CD4-positive, alpha-beta T cell treated with Interleukin-17A for 4 hours (primary cell): ENCODE measurements at regions not wholly inside any gene's neighbourhood (a gene's known extent, or its start where the extent isn't known, plus 50 kb on each side); places are given as distances from the start of the nearest gene placed in this dataset.

Source experiments
- DNase-seq: peaks from one replicate; pipeline ENCODE4 v3.0.0-alpha.2; 2020; ENCODE audit warnings: mixed read lengths

DNA sequence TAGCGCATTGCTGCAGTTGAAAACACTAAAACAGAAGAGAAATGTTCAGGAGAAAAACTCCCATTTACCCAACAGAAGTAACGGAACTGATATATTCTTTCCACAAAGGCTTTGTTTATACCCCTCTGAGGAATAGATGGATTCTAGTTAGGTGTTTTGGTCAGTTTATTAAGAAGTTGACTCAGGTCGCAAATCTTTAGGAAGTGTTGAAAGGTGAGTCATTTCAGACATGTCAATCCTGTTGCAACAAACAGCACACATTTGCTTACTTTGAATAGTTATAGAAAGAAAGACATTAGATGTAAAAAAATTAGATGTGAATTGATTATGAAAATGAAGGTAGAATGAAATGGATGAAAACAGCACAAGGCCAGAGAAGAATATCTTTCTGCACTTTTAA is 941.0 kb downstream of the KCNJ2 start:
- DNase-seq = no peak

DNA sequence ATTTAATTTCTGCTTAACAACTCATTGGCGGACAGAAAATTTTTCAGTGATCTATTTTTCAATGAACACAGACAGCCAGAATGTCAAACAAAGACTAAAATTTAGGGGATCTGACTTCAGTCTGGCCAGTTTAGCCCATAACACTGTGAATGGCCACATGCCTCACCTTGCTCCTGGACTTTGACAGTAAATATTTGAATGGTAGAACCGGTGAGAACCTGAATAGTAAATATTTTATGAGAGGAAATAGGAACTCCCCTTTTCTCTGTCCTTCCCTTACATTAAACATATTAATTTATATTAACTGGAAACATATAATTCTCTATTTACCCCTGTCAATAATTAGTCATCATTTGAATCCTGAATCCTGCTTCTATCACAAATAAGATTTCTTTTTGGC is 942.1 kb downstream of the KCNJ2 start:
- no peak for DNase-seq

DNA sequence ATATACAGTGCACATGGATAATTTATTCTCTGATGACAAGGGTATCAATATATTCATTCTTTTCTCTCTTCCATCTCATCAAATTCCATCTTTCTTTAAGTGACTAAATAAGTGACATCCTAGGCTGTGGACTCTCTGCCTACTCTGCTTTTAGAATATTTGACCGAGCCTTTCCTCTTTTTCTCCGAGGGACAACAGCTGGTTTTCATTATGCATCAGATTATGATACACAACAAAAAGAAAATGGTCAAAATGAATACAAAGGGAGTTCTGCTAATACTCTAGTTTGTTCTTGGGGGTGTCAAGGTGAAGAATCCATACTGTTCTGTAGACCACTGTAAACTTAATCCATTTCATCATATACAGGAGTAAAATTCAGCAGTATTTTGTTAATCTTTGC is 942.6 kb downstream of the KCNJ2 start:
- DNase-seq = no peak

DNA sequence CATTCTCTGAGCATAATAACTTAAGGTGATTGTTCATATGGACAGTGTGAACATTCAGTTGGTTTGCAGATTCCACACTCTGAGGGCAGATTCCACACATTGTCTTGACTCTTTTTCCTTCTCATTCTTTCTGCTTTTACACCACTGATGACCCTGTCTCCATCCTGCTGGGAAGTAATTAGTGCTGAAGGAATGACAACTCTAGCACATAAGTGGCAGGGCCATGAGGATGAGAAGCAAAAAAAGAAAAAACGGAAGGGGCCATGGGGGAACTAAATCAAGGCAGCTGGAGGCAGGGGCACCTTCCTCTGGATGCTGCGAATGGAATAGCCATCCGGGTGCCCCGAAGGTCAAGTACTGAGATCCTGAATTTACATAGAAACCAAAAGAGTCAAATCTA is 944.0 kb downstream of the KCNJ2 start:
- no peak for DNase-seq

DNA sequence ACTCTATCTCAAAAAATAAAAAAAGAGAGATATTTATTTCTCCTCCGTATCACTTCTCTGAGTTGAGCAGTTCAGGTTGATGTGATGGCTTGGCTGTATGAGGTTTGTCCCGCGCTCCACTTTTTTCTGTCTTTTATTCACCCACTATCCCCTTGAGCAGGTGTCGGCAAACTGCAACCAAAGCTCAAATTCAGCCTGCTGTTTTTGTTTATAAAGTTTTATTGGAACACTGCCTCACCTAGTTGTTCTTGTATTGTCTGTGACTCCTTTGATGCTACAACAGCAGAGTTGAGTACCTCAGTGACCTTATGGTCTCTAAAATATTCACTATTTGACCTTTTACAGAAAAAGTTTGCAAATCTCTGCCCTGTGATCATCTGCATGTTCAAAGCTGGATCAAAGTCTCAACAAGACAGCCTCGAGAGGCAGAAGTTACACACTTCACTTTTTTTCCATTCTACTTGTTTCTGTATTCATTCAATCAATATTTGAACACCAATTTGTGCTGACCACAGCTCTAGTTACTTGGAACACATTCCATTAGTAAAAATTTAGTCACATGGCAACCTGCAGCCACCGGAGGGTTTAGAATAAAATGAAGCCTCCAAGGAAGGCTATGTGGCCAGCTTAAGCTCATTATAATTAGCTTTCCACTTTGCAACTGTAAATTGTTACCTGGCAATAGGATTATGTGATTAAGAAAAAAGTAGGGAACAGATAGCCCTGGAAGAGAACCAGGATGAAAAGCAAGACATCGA is 945.8 kb downstream of the KCNJ2 start:
- DNase-seq = no peak

DNA sequence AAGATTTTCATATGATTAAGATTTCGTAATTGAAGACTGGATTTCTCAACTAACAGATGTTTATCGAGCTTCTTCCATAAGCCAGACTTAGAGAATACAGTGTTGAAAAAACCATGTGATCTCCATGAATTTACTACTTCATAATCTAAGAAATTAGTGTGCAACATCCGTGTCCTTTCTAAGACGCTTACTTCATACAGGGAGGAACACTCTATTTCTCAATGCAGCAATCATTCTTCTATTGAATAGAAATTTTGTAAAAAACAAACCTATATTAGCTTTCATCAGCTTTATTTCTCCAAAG is 946.3 kb downstream of the KCNJ2 start:
- DNase-seq = no peak

DNA sequence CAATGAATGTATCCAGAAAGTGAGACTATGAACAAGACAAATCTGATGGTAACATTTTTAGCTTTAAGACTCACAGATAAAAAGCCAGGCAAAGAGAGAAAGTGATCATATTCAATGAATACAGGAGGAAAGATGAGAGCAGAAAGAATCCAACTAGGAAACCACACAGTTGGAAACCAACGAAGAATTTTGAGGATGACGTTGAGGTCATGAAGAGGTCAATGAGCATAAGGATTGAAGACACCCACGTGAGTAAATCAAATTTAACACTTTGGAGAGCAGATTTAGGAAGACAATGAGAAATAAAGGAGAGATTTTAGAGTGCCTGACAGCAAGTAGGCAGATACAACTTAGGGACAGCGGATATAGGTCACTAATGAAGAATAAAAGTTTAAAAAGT is 948.1 kb downstream of the KCNJ2 start:
- no peak for DNase-seq

DNA sequence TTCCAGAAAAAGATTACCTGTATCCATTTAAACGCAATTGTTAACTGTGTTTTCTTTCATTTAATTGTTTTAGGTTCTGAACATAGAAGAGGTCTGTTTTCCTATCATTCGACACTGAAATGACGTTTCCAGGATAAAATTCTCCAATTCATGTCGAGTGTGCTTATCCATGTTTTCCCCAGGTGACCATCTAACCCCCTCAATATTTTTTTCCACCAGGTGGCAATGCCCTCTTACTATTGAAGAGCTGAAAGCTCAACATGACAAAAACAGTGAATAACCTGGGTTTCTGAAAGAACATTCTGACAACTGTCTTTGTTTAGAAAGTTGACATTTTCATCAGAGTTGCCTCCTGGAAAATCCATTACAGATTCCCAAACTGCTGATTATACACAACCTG is 948.7 kb downstream of the KCNJ2 start:
- no peak for DNase-seq

DNA sequence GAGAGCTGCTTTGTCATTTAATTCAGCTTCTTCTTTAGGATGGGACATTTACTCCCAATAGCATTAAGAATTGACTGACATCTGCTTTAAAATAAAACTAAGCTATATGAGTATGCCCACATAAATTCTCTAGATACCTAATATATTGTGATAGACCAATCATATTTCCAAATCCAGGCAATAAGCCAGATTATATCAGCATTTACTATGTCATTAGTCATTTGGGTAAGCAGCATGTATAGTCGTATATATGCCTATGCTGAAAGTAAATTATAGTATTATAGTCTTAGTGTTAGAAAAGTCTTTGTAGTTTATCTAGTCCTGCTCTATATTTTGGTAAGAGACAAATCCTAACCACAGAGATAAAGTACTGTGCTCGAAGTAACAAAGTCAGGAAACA is 958.1 kb downstream of the KCNJ2 start:
- no peak for DNase-seq

DNA sequence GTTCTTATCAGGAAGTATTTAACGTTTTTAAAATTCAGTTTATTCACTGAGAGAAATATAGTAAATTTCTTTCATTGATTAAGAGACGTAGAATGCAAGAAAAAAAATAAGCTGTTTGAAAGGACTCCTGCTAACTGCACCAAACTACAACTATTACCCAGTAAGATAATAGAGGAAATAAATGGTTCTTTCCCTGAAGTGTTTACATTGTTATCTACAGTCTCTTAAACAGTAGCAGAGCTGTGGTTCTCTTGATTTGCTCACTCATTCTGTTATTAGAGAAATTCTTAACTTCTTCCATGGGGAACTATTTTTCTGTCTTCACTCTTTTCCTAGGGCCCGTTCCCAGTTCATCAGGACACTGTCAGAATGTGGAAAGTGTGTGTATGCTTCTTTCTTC is 973.0 kb downstream of the KCNJ2 start:
- DNase-seq = no peak

DNA sequence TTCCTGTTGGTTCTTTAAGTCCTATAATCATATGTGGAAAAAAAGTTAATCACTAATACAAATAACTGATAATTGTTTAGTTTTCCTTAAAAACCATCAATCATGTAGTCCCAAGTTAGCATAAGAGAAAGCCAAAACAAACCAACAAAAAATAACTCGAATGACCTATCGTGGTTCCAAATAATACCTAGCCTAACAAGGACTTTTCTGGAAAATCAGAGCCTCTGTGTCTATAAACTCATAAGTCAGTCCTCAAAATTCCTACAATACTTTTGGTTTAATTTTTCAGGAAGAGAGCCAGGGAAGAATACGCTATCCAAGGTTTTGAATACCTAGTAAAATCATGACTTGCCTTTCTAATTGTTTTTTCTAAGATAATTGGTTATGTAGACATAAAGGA is 975.3 kb upstream of the SOX9 start:
- no peak for DNase-seq

DNA sequence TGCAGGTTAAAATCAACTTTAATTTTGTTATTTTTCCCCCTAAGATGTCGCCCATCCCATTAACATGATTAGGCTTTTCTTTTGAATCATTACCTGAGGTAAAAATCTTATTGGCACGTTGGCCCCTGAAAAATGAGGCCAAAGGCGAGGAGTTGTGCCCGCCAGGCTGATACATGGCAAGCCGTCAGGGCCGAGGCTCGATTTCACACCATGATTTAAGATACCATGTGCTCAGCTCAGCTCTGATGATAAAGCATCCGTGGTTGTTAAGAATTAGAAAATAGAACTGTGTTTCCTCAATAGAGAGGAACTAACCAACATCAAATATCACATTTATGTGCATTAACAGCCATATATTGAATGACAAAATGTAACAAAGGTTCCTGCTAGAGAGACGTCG is 972.9 kb upstream of the SOX9 start:
- DNase-seq = no peak

DNA sequence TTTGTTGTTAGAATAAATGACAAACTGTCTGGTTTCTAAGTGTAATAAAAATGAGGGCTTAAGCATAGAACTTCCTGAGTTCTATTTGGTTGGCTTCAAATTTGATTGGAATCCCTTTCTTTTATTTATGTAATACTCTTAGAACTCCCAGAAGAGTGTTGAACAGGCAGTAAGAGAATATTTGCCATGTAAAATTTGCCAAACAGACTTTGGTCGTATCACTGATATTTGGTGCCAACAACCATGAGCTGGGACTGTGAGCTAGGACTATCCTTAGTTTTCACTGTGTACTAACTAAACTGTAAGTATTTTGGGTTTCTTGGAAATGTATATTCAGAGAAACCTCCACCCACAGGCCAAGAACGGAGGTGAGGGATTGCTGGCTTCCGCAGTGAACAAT is 971.2 kb upstream of the SOX9 start:
- DNase-seq = no peak

DNA sequence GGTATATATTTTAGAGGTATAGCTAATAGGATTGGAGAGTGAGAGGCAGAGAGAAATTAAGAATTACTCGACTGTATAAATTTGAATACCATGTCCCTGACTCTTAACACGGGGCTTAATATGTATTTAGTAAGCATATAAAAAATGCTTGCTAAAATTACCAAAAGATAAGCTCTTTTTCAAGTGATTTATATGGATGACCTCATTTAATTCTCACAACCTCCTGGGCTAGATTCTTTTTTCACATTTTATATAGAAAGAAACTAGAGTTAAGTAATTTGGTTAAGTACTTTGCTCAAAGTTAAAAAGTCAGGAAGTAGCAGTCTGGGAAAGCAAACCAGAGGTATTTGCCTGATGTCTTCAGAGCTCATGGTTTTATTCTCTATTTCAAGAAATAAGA is 963.5 kb upstream of the SOX9 start:
- no peak for DNase-seq

DNA sequence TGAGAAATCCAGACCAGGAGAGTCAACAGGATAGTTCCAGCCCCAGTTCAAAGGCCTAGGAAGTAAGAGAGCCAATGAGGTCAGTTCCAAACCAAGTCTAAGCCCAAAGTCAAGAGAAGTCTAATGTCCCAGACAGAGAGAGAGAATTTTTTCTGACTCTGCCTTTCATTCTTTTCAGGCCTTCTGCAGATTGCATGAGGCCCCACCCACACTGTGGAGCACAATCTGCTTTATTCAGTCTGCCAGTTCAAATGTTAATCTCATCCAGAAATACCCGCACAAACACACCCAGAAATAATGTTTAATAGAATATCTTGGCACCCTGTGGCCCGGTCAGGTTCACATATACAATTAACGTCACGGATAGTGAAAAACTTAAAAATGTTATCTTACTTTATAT is 962.4 kb upstream of the SOX9 start:
- no peak for DNase-seq

DNA sequence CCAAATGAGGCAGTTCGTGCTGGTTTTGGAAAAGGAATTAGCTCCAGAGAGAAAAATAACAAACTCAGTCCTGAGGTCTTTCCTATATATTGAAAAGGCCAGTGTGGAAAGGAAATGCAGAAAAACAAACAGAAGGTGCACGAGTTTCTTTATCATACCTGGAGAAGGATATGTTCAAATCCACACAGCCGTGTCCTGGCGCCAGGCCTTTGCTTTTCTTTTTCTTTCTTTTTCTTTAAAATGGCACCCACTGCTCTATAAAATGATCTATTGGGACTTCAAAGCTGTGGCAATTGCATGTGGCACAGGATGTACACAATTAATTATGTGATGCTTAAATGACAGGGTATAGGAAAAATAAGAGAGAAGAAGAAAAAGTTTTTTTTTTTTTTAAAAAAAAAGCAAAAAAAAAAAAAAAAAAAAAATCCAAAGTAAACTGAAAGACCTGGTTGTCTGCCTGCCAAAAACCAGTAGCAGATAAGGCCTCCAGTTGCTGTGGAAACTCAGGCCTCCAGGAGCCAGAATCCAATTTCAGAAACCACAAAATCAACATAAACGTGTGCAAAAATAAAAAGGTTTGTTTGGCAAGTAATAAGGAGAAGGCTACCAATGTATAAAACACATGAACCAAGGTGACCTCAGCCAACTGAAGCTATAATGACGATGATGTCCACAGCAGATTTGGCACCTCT is 957.6 kb upstream of the SOX9 start:
- no peak for DNase-seq

DNA sequence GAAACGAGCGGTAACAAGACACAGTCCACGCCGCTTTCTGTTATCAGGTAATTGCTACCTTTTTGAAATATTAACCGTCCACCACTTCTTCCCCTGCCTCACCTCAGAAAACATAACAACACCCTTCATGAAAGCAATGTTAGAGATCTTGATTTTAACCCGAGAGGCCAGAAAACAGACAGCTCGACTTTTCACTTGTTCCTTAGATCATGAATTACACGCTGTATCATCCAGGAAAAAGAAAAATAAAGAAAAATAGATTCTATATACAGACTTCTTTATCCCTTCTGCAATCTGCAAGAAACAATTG is 957.1 kb upstream of the SOX9 start:
- DNase-seq = no peak

DNA sequence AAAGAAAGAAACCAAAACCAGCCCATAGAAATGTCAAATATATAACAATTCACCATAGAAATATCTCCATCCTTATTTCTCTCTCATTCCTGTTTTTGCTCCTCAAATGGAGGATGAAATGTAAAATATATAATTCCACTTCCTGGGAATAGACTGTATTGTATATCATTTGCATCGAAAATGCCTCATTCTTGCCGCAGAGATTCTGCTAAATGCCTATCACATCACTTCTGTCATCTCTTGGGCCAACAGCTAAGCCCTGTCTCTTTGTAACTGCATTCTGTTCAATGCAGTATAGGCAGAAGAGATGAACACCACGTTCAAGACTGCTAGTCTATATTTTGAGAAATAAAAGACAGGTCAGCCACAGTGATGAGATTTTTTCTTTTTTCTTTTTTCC is 956.3 kb upstream of the SOX9 start:
- no peak for DNase-seq

DNA sequence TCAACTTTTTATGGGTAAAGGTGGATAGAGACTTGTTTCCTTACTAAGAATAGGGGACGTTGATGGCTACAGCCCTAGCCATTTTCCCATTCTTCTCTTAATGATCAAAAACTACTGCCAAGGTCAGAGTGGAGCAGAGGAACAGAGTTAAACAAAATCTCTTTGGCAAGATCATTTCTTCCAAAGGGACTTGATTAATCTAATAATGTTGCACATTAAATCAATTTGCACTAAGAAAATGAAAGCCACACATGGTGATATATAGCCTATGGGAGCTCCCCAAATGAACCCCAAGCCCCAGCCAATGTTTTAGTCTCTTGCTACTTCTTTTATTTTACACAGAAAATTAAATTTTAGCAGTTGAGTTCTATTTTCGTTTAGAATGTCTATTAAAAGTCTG is 954.5 kb upstream of the SOX9 start:
- DNase-seq = no peak

DNA sequence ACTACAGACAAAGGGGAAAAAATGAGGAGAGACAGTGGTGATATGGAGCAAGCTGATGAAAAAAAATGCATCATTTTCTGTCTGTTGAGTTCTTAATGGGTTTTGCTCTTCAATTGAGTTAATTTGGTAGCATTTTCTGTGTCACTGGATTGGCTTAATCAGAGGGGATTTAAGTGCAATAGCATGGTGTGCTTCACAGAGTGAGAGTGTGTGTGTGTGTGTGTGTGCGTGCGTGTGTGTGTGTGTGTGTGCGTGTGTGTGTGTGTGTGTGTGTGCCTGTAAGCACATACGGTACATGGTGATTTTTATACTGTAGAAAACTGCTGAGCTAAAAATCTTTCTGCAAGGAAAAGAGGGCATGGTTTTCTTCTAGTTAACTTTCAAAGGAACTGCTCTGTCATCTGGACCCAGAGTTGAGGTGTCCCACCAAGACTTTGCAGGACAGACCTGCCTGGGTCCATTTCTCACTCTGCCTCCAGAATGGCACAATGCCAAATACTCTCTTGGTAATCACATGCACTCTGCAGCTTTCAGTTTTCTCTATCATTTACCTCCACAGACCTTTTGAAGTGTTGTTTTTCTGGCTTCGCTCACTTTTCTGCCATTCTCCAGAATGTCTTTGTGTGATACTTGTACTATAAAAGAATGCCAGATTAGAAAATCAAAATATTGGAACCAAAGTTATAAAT is 952.6 kb upstream of the SOX9 start:
- no peak for DNase-seq

DNA sequence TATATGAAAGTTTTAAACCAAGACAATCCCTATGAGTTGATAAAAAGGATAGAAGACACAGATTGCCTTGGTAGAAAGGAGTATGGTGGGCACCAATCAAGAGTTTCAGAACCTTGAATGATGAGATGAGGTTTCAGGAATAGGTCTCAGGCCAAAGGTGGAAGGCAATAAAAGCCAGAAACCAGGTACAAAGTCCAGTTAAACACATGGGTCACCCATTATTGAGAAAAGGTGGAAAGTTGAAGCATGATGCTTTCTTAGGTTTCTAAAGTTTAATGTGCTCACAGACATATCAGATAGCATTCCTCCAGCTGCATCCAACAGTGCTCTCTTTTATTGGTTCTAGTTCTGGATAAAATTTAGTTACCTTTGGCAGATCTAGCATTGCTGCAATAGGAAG is 950.8 kb upstream of the SOX9 start:
- no peak for DNase-seq

DNA sequence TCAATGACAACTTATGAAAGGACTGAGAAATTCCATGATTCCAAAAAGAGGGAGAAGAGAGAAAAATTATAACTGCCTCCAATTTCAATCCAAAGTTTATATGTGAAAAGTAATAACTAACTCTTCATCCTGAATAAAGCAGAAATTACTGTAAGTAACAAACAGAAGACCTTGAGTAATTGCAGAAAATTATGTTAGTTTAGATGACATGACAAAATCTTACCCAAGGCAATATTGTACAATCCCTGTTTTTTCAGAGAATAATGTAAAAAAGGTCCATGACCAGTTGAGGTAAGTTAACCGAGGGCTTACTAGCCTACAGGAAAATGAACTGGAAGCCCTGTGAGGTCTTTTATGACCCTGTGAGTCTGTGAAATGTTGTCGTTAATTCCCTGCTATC is 949.5 kb upstream of the SOX9 start:
- no peak for DNase-seq

DNA sequence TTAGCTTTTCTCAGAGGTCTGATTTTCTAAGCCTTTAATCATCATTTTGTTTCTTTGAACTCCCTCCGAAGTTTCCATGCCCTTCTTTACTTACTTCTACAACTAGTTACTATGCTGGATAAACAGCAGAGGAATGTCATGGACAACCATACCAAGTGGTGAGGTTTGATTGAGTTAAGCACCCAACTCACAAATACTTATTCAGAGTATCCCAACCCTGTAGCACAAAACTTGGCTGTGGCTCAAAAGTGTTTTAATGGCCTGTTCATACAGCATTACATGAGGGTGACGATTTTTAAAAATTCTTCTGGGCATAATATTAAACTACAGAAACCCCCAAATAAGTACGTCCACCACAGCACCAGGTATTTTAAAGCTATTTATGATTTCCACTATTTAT is 946.8 kb upstream of the SOX9 start:
- no peak for DNase-seq

DNA sequence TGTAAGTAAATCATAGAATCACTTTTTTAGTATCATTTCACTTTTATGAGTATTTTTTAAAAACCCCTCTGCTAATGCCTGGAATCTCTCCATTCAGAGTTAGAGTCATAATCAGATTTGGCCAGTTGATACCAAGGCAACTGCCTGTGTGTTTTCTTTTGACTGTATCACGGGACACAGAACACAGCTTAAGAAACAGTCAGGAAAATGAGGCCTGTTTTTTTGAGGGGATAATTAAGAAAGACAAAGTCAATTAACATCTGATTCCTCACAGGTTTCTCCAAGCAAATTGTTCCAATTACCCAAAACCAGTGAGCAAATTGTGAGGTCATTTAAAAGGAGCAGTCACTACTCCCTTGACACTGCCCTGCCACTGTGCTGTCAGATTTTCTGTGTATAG is 944.5 kb upstream of the SOX9 start:
- no peak for DNase-seq

DNA sequence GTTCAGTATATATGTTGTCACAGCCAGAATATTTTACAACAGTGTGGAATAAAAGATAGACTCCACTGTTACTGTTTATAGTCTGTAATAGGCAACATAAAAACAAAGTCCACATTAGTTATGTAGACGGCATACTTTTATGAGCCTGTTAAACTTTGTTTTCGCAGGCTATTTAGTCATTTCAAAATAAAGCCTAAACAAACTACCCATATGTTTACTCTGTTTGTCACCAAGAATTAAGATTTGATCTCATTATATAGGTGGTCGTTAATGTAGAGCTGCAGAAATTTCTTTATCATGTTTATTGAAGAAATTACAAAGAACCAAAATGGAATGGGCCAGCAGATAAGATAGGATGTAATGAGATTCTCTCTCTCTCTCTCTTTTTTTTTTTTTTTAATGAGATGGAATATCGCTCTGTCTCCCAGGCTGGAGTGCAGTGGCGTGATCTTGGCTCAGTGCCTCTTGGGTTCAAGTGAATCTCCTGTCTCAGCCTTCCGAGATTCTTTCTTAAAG is 943.8 kb upstream of the SOX9 start:
- no peak for DNase-seq
